GM13977 (cell line): ENCODE measurements at regions not wholly inside any gene's neighbourhood (a gene's known extent, or its start where the extent isn't known, plus 50 kb on each side); places are given as distances from the start of the nearest gene placed in this dataset.

Experiments used
- DNase-seq: peaks from one replicate; pipeline ENCODE4 v3.0.0; 2012; ENCODE audit warnings: low spot score
- CTCF ChIP-seq: IDR thresholded peaks from 2 replicates; pipeline ENCODE4 v1.5.1; 2012; ENCODE audit warnings: mild to moderate bottlenecking, control low read depth; ENCODE audit not compliant: insufficient read depth; ENCODE audit errors: extremely low read depth, missing control alignments
- in situ Hi-C: fragments of 300-500 bp; cut with MboI; formaldehyde crosslinking; loops from one replicate; pipeline ENCODE4 v1.12.0; 2022; ENCODE audit warnings: low sequenced_read_pairs, low pct_unique_long_range_greater_than_20kb, mixed read lengths, inconsistent platforms; ENCODE audit not compliant: unreplicated experiment

- no peak for TF ChIP-seq CTCF
- in situ Hi-C loops, result no loop called here
- peak; percentile 14 for DNase-seq
These were observed 71.0 kb upstream of the MDFIC2 start for GRCh38 chr3:70383360-70383831.

- in situ Hi-C loops, result loop anchor here (25.0 kb wide), 1 partner anchor 262 kb away; no protein-coding TSS in a partner anchor
- no peak for TF ChIP-seq CTCF
These were observed 61.7 kb upstream of the MDFIC2 start for GRCh38 chr3:70374179-70374578.

More at GRCh38 chr3:70374179-70374578, 61.7 kb upstream of the MDFIC2 start:
- DNase-seq, result no peak
